Head of caudate nucleus (tissue), 42 donors: ENCODE measurements at regions not wholly inside any gene's neighbourhood (a gene's known extent, or its start where the extent isn't known, plus 50 kb on each side); places are given as distances from the start of the nearest gene placed in this dataset.

Source experiments
- DNase-seq, 42 donors: peaks; one replicate each; pipeline versions ENCODE4 v3.0.0 to v3.0.0-alpha.2; 2020 to 2021; ENCODE audit warnings: mixed read lengths in 7 of 42
- intact Hi-C: fragments of 100-400 bp; cut with DNase I; formaldehyde crosslinking; loops from one replicate; pipeline ENCODE4 v1.15.0; 2022

DNA sequence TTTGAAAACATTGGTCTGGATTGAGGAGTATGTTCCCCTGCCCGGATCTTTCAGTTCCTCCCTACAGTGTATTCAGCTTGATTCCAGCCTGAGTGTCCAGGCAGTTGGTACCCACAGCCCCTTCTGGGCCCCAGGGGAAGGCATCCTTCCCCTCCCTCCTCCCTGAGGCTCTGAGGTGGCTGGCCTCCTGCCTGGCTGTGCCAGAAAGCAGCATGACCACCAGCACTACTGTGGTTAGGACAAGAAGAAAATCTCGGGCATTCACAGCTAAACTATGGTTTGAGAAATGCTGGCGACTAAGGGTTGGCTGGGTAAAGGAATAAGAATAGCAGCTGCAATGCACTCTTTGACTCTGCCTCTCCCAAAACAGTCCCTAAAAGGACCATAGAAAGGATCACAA lies 84.6 kb upstream of the LIFR start:
- peak in 9 of 42 donors; percentile 18 to 70 (median 24) for DNase-seq
- intact Hi-C loops = no loop called here

DNA sequence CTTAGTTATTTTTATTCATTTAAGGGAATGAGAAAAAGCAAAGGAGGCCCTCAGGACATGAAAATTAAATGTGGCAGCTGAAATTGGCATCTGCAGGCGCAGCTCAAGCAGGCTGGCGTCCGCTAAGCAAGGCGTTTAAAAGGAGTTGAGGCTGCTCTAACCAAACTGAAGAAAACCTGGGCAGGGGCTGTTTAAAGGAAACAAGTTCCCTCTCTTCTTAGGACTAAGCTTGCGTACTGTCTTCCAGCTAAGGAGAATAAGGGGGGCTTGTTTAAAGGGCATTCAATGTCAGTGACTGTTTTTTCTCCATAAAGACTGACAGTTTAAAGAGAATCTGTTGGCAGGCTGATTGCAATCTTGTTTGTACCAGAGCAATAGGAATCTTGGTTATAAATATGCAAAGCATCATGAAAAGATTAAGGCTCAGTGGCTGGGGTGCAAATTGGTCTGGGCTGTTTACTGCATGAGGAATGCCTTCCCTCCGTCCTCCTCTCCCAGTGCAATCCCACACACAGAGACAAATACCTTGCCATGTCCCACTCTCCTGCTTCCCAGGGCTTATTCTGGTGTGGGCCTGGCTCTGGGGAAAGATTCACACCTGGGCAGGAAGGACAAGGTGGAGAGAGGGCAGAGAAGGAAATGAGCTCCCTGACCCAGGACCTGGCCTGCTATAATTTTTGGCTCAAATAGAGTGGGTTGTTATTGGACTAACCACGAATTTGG lies 85.9 kb upstream of the LIFR start:
- intact Hi-C loops = no loop called here
- DNase-seq = peak in 13 of 42 donors; percentile 14 to 56 (median 35)

DNA sequence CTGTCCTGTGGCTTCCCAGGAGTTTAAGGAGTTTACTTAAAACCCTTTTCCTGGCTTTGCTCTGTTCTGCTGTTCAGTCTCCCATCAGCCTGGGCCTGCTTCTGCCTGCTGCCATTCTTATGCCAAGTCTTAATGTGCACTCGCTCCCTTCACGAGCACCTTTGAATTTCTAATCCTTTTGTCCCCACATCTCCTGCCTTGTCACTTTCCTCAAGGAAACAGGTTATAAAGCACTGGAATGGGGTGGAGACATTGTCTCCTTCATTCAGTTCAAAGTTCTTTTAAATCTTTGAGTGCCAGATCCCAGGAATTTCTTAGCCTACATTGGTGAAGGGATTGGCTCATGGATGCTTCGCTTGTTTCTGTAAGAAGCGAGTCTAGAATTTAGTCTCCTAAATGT lies 87.2 kb upstream of the LIFR start:
- intact Hi-C loops = no loop called here

DNA sequence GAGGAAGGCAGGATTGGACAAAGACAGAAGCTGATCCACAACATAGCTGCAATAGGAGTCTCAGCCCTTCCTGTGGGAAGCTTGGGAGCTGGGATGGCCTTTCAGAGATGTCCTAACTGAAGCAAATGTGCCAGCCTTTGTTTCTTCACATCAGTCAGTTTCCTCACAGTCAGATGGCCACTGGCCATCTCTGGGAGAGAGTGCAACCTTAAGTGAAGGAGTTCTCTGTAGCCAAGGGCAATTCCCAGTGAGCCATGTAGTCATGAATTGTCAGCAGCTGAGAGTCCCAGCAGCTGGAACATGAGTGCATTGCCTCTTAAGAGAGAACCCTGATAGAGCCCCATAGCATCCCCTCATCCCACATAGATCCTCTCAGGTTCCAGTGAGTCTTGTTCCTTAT lies 89.1 kb upstream of the LIFR start:
- intact Hi-C loops = no loop called here
- no peak for DNase-seq

More for the DNA sequence above, 87.2 kb upstream of the LIFR start:
- no peak for DNase-seq

DNA sequence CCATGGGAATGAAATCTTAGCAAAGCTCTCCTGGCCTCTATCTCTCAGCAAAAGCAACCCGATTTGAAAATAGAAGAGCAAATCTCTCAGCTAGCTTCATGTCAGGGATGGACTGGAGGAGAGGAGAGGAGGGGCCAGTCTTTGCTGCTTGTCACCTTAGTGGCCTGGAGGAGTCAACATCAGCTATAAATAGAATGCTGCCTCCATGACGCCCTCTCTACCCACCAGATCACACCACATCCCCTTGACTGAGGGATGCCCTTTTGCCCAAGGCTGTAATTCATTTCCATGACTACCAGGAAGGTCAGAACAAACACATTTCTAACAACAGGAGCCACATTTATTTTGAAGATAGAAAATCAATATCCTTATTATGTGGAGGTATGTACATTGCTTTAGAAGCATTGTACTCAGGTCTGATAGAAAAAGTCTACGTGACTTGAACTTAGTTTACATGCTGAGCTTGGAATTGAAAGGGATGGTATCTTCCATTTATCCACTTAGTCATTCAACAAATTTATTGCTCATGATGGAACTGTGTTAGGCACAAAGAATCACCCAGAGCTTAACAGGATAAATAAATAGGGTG lies 92.4 kb upstream of the LIFR start:
- no peak for DNase-seq
- intact Hi-C loops = no loop called here

DNA sequence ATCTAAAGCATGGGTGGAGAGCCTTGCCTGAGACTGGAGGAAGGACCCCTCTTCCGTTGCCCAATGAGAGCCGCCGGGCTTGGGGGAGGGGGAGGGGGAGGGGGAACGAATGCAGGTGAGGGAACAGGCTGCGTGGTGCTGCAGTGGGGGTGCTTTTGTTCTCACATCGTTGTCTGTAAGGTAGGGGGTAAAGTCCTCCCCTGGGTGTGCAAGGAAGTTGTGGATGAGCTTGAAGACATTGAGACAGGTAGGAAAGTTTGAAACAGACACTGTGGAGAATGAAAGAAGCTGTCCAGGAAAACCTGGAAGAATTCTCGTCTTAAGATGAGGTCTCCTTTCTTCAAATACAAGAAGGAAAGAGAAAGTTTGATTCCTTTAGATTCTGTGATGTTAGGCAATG lies 94.1 kb upstream of the LIFR start:
- intact Hi-C loops = no loop called here
- peak in 1 of 42 donors; percentile 12 for DNase-seq

DNA sequence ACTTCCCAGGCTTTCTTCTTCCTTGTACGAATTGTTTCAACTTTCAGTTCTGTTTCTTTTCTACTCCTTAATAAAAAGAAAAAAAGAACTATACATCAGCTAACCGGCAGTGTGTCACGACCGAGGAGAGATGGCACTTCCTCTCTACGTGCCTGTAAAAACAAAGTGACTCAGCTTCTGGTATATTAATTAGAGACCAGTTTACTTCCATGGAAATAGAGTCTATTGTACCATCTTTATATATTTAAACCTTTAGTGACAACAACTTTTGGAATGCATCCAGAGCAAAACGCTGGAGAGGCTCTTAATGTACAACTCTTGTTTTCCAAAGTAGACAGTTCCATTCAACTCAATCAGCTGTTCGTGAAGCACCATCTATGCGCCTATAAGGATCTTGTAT lies 94.5 kb upstream of the LIFR start:
- intact Hi-C loops = no loop called here
- DNase-seq = peak in 1 of 42 donors; percentile 17

DNA sequence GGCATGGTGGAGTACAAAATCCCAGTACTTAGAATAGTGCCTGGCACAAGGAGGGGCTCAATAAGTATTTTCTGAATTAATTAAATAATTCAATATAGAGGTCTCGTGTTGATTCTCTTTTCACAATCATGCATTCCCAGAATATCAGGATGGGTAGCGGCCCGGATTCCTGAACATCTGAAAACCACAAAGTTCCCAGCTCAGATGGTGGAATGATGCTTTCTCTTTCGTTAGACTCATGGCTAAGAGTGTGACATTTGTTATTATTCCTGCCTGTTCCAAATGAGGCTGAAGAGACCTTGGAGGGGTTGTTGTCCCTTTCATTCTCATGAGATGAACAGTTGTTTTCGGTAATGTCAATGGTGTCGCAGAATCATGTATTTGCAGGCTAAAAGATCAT lies 95.4 kb upstream of the LIFR start:
- intact Hi-C loops = no loop called here

DNA sequence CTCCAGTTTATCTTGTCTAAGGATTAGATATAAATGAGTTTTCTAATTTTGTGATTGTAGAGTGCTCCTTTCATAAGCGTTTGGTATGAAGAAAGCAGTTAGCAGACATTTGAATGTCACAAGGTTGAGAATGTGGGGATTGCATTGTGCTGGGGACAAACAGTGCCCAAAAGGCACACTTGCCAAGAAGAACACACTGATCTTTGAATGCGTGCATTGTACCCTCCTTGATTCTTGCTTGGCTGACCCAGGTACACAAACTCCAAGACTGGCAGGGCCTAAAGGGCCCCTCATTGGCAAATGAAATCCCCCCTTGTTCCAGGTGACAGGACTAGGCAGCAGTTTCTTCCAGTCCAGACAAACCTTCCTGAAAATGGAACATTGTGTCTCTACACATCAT lies 96.9 kb upstream of the LIFR start:
- intact Hi-C loops = no loop called here
- DNase-seq = peak in 3 of 42 donors; percentile 7 to 21 (median 10)

More for the DNA sequence above, 95.4 kb upstream of the LIFR start:
- DNase-seq = no peak

DNA sequence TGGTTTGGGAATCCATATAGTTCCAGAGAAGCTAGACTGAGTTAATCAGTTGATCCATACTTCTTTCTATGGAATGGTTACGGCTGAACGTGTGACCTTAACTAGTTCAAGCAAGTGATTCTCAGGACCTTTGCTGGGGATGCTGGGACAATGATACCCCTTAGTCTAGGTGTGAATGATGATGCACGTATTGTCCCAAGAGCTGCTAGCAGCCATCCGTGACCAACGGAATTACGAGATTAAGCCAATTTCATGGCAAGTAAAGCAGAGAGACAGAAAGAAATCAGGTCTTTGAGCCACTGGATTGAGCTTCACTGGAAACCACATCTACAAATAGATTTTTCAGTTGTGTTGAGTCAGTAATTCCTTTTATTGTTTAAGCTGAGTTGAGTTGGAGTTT lies 99.2 kb upstream of the LIFR start:
- no peak for DNase-seq
- intact Hi-C loops = no loop called here

DNA sequence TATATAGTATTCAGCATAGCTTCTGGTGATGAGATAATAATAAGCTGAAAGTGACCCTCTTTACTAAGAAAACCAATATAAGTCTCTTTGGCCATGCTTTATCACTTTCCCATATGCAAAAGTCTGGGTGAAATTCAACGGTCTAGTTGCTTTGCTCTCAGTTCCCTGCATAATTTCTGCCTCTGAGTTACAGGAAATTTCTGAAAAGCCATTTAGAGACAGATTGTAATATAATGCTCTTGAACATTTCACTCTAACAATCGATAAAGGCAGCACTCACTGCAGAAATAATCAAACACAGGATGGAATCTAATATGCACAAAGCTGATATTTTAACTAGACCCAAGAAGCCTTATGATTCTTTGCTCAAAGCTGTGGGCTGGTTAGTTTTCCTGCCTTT lies 100.1 kb upstream of the LIFR start:
- intact Hi-C loops = no loop called here
- no peak for DNase-seq

DNA sequence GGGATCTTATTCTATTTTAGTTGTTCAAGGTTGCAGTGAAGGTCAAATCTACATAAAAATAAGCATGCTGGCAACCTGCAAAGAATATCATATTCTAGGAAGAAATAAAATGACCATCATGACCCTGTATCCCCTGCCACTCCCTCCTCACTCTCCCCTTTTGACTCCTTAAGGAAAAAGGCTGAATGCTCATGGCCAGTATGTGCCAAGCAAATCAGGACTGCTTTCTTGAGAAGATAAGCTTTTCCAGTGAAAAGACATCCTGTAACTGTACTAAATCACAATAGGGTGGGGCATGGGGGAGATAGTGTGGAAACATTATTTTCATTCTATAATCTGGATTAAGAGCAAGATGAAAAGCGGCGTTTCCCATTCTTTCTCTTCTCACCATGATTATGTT lies 100.6 kb upstream of the LIFR start:
- no peak for DNase-seq
- intact Hi-C loops = no loop called here

DNA sequence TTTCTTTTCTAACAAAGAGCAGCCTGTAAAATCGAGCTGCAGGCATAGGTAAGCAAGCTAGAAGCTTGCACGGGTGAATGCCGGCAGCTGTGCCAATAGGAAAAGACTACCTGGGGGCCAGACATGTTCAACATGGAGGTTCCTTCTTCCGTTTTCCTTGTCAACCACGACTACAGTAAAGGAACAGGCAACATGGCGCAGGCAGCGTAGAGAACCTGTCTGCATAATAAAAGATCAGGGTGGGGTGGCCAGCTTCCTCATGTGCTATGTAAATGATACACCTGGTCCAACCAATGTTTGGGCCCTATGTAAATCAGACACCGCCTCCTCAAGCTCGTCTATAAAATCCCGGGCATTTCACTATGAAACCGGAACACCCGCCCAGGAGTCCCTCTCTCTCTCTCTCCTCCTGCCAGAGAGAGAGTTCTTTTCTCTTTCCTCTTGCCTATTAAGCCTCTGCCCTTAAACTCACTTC lies 103.8 kb upstream of the LIFR start:
- peak in 13 of 42 donors; percentile 14 to 61 (median 35) for DNase-seq

DNA sequence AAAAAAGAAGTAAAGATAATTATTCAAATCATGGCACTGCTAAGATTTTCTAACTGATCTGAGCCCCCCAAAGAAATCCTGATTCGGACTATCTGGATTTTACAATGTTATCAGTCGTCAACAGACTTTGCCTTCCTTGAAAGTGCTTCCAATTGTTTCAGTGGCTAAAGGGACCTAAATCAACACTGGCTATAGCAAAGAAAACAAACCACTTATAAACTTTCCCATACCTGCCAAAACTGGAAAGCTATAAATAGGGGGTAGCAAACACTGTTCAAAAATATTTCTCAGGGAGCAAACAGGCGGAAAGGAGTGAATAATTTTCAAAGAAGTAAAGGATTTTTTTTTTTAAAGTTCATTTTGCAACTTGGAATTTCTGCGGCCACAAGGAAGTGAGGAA lies 105.6 kb upstream of the LIFR start:
- intact Hi-C loops = loop anchor here (10.0 kb wide), 1 partner anchor 107 kb away; the partner anchor contains the start of gene LIFR
- DNase-seq = no peak

More for the DNA sequence above, 103.8 kb upstream of the LIFR start:
- intact Hi-C loops = loop anchor here (10.0 kb wide), 1 partner anchor 105 kb away; the partner anchor contains the start of gene LIFR

DNA sequence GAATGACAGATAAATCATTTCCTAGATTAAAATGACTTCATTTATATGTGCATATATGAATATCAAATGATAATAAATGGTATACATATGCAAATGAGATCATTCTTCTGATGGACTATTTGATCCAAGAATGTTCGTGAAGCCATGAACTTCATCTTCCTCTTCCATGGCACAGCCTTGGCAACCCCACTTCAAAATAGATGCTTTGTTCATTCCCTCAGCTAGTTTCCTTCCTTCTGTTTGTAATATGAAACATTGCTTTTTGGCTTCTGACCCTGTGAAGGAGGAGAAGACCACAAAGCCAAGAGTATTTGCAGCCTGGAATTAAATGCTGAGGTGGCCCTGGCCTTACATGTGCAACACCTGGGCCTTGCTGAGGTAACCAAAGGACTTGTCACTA lies 106.8 kb upstream of the LIFR start:
- DNase-seq = no peak
- intact Hi-C loops = loop anchor here (10.0 kb wide), 1 partner anchor 108 kb away; the partner anchor contains the start of gene LIFR

DNA sequence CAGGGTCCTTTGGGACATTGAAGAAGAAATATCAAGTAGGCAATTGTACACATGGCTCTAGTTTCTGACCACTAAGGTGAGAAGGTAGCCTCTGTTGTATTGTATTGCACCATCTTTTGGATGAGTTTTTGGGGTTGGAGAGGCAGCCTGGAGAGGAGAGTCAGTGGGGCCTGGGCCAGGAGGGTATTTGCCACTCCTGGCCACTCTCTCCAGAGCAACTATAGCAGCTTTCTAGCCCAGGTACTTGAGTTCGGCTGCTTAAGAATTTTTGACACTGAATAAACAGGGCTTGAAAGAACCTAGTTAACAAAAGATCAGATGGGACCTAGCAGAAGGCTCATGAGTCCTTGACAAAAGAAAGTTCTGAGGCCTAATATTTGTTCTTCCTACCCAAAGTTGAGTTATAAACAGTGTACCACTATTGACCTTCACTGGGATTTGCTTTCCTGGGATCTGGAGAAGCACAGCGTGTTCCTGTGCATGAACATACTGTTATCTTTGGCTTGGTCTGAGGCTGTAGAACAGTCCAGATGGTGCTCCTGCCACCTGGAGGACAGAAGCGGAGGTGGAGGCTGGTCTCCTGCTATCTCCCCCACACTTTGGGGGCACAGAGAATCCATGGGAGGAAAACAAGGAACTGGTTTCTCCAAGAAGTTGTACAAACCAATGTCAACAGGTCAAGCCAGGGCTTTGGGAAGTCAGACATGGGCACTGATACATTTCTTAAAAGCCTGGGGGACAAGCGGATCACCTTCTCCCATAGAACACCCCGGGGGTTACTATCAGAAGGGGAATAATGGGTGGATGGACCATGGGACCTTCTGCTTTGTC lies 110.4 kb upstream of the LIFR start:
- intact Hi-C loops = loop anchor here (10.0 kb wide), 1 partner anchor 112 kb away; the partner anchor contains the start of gene LIFR
- DNase-seq = peak in 1 of 42 donors; percentile 54

DNA sequence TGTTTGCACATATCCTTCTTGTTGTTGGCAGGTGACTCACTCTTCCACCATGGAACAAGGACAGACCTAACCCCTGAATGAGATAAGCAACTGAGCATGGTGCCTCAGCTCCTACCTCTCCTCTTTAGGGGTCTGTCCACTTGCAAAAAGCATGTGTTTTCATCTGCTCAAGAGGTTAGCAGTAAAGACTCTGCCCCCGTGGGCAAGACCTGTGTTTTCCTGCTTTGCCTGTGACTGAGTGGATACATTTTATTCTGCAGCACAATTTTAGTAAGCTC lies 111.0 kb upstream of the LIFR start:
- no peak for DNase-seq
- intact Hi-C loops = loop anchor here (10.0 kb wide), 1 partner anchor 113 kb away; the partner anchor contains the start of gene LIFR

DNA sequence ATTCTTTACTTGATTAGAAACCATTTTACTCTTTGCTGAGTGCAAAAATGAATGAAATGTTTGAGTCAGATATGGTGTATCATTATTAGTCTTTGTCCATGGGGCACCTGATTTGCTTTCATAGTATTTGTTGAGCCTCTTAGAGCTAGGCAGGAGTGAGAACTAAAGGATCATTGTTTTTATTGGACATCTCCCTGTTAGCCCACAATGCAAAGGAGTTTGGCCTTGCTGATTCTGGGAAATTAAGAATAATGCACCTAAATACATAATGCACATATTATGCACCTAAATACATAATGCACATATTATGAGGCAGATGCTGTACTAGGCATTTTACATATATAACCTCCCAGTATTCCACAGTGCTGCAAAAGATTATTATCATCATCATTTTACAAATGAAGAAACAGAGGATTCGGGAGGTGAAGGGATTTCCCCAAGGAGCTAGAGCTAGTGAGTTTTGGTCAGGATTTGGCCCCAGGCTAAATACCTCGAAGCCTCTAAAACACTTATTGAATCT lies 113.0 kb upstream of the LIFR start:
- intact Hi-C loops = loop anchor here (10.0 kb wide), 1 partner anchor 115 kb away; the partner anchor contains the start of gene LIFR
- no peak for DNase-seq

DNA sequence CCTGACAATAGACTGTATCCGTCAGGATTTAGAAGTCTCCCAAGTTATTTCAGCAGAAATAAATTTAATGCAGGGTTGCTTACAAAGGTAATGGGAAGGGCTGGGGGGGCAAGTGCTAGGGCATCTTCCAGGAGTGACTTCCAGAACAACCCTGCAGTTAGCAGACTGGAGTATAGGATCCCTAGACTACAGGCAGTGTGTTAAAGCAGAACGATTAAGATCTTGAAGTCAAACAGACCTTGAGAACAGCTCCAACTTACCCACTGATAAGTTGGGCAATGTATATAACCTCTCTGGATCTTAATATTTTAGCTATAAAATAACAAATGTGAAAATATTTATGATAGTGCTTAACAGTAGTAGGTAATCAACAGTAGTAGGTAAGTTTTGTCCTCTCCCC lies 113.6 kb upstream of the LIFR start:
- no peak for DNase-seq
- intact Hi-C loops = loop anchor here (10.0 kb wide), 1 partner anchor 225 kb away; no protein-coding TSS in a partner anchor
